ENCODE measurements at regions not wholly inside any gene's neighbourhood (a gene's known extent, or its start where the extent isn't known, plus 50 kb on each side); places are given as distances from the start of the nearest gene placed in this dataset.
"Not testable (repeated sequence)": the region's sequence is repeated elsewhere in the genome, so short reads cannot be mapped to it uniquely, and the experiment has no call there.

DNA sequence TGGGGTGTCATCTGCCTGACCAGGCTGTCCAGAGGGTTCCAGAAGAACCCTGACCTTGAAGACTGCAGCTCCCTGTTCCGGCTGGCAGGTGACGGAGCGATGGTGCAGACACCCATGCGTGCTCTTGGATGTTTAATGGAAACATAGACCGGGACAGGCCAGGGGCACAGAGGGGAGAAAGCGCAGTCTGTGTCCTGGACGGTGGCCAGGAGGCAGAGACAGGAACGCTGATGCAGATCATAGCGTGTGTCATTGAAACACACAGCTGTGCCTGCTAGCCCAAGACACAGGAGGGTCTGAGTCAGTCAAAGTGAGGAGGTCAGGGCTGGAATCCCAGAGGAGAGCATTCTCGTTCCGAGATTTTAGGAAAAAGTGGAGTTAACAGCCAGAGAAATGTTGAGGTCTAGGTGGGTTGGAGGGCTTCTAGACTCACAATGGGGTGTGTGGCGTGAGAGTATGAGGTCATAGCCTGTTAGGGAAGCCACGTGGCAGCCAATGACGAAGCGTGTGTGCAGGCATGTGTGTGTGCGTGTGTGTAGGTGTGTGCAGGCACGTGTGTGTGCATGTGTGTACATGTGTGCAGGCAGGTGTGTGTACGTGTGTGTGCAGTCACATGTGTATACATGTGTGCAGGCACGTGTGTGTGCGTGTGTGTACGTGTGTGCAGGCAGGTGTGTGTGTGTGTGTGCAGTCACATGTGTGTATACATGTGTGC lies 167.0 kb downstream of the ERMARD start:
- H3K9me3 ChIP-seq (ENCODE audit: severe bottlenecking): no peaks in the 10 kb centered on the region
- no peaks in the 10 kb centered on the region for H3K36me3 ChIP-seq
- no peak overlapping the region for H3K4me3 ChIP-seq (ENCODE audit: low read depth, low read length)
- H3K27me3 ChIP-seq (ENCODE audit: insufficient read depth, low read depth, severe bottlenecking): no peaks in the 10 kb centered on the region
- TF ChIP-seq, protein P1, sequence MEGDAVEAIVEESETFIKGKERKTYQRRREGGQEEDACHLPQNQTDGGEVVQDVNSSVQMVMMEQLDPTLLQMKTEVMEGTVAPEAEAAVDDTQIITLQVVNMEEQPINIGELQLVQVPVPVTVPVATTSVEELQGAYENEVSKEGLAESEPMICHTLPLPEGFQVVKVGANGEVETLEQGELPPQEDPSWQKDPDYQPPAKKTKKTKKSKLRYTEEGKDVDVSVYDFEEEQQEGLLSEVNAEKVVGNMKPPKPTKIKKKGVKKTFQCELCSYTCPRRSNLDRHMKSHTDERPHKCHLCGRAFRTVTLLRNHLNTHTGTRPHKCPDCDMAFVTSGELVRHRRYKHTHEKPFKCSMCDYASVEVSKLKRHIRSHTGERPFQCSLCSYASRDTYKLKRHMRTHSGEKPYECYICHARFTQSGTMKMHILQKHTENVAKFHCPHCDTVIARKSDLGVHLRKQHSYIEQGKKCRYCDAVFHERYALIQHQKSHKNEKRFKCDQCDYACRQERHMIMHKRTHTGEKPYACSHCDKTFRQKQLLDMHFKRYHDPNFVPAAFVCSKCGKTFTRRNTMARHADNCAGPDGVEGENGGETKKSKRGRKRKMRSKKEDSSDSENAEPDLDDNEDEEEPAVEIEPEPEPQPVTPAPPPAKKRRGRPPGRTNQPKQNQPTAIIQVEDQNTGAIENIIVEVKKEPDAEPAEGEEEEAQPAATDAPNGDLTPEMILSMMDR (IDR thresholded peaks at IDR 0.05; ENCODE audit: low read depth, low read length): no peak
- DNase-seq: no peak
- no peak overlapping the region for H3K27ac ChIP-seq

DNA sequence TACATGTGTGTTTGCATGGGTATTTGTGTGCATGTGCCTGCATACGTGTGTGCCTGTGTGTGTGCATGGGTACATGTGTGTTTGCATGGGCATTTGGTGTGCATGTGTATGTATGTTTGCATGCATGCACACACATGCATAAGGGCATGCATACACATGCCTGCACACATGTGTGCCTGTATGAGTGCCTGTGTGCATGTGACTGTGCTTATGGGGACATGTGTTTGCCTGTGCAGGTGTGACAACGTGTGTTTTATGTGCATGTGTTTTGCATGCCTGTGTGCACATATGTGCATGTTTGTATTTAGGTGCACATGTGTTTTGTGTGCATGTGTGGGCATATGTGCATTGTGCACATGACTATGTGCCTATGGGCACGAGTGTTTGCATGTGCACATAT lies 165.7 kb downstream of the ERMARD start:
- no peaks in the 10 kb centered on the region for H3K9me3 ChIP-seq (ENCODE audit: severe bottlenecking)

GRCh38 chr6:169915769-169916550 lies 164.5 kb downstream of the ERMARD start:
- Histone ChIP-seq H3K4me3 (ENCODE audit: low read depth, low read length) (no peak overlapping the region), H3K27me3 (ENCODE audit: insufficient read depth, low read depth, severe bottlenecking) (no peaks in the 10 kb centered on the region), H3K36me3 (no peaks in the 10 kb centered on the region), H3K9me3 (ENCODE audit: severe bottlenecking) (no peaks in the 10 kb centered on the region), H3K27ac (no peak overlapping the region)
- DNase-seq: no peak
- TF ChIP-seq, protein P1 (IDR thresholded peaks at IDR 0.05; ENCODE audit: low read depth, low read length): no peak

More for the DNA sequence above, 165.7 kb downstream of the ERMARD start:
- TF ChIP-seq, protein P1 (IDR thresholded peaks at IDR 0.05; ENCODE audit: low read depth, low read length): no peak
- Histone ChIP-seq H3K27me3 (ENCODE audit: insufficient read depth, low read depth, severe bottlenecking) (no peaks in the 10 kb centered on the region), H3K27ac (no peak overlapping the region), H3K4me3 (ENCODE audit: low read depth, low read length) (no peak overlapping the region), H3K36me3 (no peaks in the 10 kb centered on the region)
- no peak for DNase-seq

GRCh38 chr6:169913745-169914144 lies 162.3 kb downstream of the ERMARD start:
- not testable (repeated sequence) for H3K9me3 ChIP-seq (ENCODE audit: severe bottlenecking); H3K4me3 ChIP-seq (ENCODE audit: low read depth, low read length); H3K36me3 ChIP-seq; H3K27ac ChIP-seq; H3K27me3 ChIP-seq (ENCODE audit: insufficient read depth, low read depth, severe bottlenecking); DNase-seq

- no peak for DNase-seq
- TF ChIP-seq, protein P1 (IDR thresholded peaks at IDR 0.05; ENCODE audit: low read depth, low read length): no peak
- H3K36me3 ChIP-seq: no peaks in the 10 kb centered on the region
- H3K9me3 ChIP-seq (ENCODE audit: severe bottlenecking): no peaks in the 10 kb centered on the region
- no peak overlapping the region for H3K27ac ChIP-seq
- H3K4me3 ChIP-seq (ENCODE audit: low read depth, low read length): no peak overlapping the region
- H3K27me3 ChIP-seq (ENCODE audit: insufficient read depth, low read depth, severe bottlenecking): no peaks in the 10 kb centered on the region
Measured at GRCh38 chr6:169913096-169913638, 161.7 kb downstream of the ERMARD start.
